ENCODE measurements at regions not wholly inside any gene's neighbourhood (a gene's known extent, or its start where the extent isn't known, plus 50 kb on each side); places are given as distances from the start of the nearest gene placed in this dataset.

DNA sequence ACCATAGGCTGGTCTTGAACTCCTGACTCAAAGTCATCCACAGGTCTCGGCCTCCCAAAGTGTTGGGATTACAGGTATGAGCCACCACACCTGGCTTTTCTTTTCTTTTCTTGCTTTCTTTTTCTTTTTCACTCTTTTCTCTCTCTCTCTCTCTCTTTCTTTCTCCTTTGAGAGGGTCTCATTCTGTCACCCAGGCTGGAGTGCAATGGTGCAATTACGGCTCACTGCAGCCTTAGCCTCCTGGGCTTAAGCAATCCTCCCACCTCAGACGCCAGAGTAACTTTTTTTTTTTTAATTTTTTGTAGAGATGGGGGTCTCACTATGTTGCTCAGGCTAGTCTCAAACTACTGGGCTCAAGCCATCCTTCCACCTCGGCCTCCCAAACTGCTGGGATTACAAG, 133.1 kb upstream of the UBE2E1 start:
- H3K4me1 ChIP-seq (ENCODE audit: control insufficient read depth, low read depth, low read length), result peaks cover 3% of the 10 kb centered on the region
- no peak overlapping the region for H3K56ac ChIP-seq (ENCODE audit: low read length)
- H3K4me2 ChIP-seq (ENCODE audit: low read length), result no peak overlapping the region
- H3K4ac ChIP-seq (ENCODE audit: low read depth, low read length), result no peak overlapping the region
- H3K23ac ChIP-seq (ENCODE audit: low read length), result no peak overlapping the region
- H2BK15ac ChIP-seq (replicated peaks; ENCODE audit: low read depth), result no peak overlapping the region
- H3K27ac ChIP-seq (ENCODE audit: low read depth, low read length), result no peak overlapping the region
- H3K18ac ChIP-seq (ENCODE audit: low read length), result no peak overlapping the region
- no peaks in the 10 kb centered on the region for H3K79me1 ChIP-seq (ENCODE audit: low read length)
- H4K8ac ChIP-seq (ENCODE audit: low read depth, low read length), result no peak overlapping the region
- no peaks in the 10 kb centered on the region for H3K36me3 ChIP-seq (ENCODE audit: control insufficient read depth, insufficient read depth, low read length)
- H3K79me2 ChIP-seq (ENCODE audit: control insufficient read depth, insufficient read depth, low read length), result no peaks in the 10 kb centered on the region
- no peaks in the 10 kb centered on the region for H3K27me3 ChIP-seq (ENCODE audit: insufficient read depth, low read length, poor library complexity)
- no peak for DNase-seq
- no peak overlapping the region for H2BK120ac ChIP-seq (ENCODE audit: low read depth, low read length)
- no peak overlapping the region for H2BK5ac ChIP-seq (ENCODE audit: low read length)
- WGBS (ENCODE audit: extremely low coverage, insufficient coverage, low lambda C conversion rate), result no CpG with 5 or more reads among the region's 4 CpGs
- no peak overlapping the region for H2AK5ac ChIP-seq (ENCODE audit: low read length)
- no peak overlapping the region for H3K9ac ChIP-seq (ENCODE audit: low read length)
- H3K4me3 ChIP-seq (ENCODE audit: low read length), result no peak overlapping the region
- H4K5ac ChIP-seq (ENCODE audit: low read length), result no peak overlapping the region

- no CpG with 5 or more reads among the region's 3 CpGs for WGBS (ENCODE audit: extremely low coverage, insufficient coverage, low lambda C conversion rate)
Measured at GRCh38 chr3:23675010-23675409, 130.7 kb upstream of the UBE2E1 start.

DNA sequence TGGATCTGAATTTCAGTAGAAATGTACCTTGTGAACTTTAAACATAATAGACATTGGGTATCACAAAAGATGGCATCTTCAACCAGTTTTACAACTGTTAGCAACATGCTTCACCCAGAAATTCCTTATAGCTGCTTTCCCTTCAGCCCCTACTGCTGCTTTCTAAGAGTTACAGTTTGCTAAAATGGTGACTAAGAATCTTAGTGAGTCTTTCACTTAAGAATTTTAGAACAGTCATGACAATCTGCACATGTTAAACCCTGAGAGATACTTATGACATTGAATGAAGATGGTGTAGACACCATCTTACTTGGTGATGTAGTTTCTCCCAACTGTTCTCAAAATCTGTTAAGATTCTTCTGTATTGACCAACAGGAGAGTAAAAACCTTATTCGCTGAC, 129.7 kb upstream of the UBE2E1 start:
- H3K4me2 ChIP-seq (ENCODE audit: low read length), result no peak overlapping the region
- no peaks in the 10 kb centered on the region for H3K36me3 ChIP-seq (ENCODE audit: control insufficient read depth, insufficient read depth, low read length)
- H4K5ac ChIP-seq (ENCODE audit: low read length), result no peak overlapping the region
- no CpG with 5 or more reads among the region's 1 CpG for WGBS (ENCODE audit: extremely low coverage, insufficient coverage, low lambda C conversion rate)
- no peak overlapping the region for H3K4ac ChIP-seq (ENCODE audit: low read depth, low read length)
- H4K8ac ChIP-seq (ENCODE audit: low read depth, low read length), result no peak overlapping the region
- H3K18ac ChIP-seq (ENCODE audit: low read length), result no peak overlapping the region
- no peaks in the 10 kb centered on the region for H3K79me2 ChIP-seq (ENCODE audit: control insufficient read depth, insufficient read depth, low read length)
- no peak overlapping the region for H3K27ac ChIP-seq (ENCODE audit: low read depth, low read length)
- no peak for DNase-seq
- H3K23ac ChIP-seq (ENCODE audit: low read length), result no peak overlapping the region
- H3K79me1 ChIP-seq (ENCODE audit: low read length), result no peaks in the 10 kb centered on the region
- no peak overlapping the region for H2BK5ac ChIP-seq (ENCODE audit: low read length)
- H3K4me1 ChIP-seq (ENCODE audit: control insufficient read depth, low read depth, low read length), result no peaks in the 10 kb centered on the region
- no peak overlapping the region for H3K9ac ChIP-seq (ENCODE audit: low read length)
- no peak overlapping the region for H3K56ac ChIP-seq (ENCODE audit: low read length)
- no peak overlapping the region for H2BK120ac ChIP-seq (ENCODE audit: low read depth, low read length)
- no peak overlapping the region for H2AK5ac ChIP-seq (ENCODE audit: low read length)
- H2BK15ac ChIP-seq (replicated peaks; ENCODE audit: low read depth), result no peak overlapping the region
- no peaks in the 10 kb centered on the region for H3K27me3 ChIP-seq (ENCODE audit: insufficient read depth, low read length, poor library complexity)
- H3K4me3 ChIP-seq (ENCODE audit: low read length), result no peak overlapping the region

More at GRCh38 chr3:23675010-23675409, 130.7 kb upstream of the UBE2E1 start:
- H3K23ac ChIP-seq (ENCODE audit: low read length), result no peak overlapping the region
- H3K4me1 ChIP-seq (ENCODE audit: control insufficient read depth, low read depth, low read length), result no peaks in the 10 kb centered on the region
- H3K56ac ChIP-seq (ENCODE audit: low read length), result no peak overlapping the region
- no peak overlapping the region for H2BK120ac ChIP-seq (ENCODE audit: low read depth, low read length)
- no peak for DNase-seq
- no peak overlapping the region for H3K4me2 ChIP-seq (ENCODE audit: low read length)
- H3K18ac ChIP-seq (ENCODE audit: low read length), result no peak overlapping the region
- no peak overlapping the region for H3K27ac ChIP-seq (ENCODE audit: low read depth, low read length)
- H3K4ac ChIP-seq (ENCODE audit: low read depth, low read length), result no peak overlapping the region
- H3K9ac ChIP-seq (ENCODE audit: low read length), result no peak overlapping the region
- H4K5ac ChIP-seq (ENCODE audit: low read length), result no peak overlapping the region
- H3K4me3 ChIP-seq (ENCODE audit: low read length), result no peak overlapping the region
- no peaks in the 10 kb centered on the region for H3K36me3 ChIP-seq (ENCODE audit: control insufficient read depth, insufficient read depth, low read length)
- H4K8ac ChIP-seq (ENCODE audit: low read depth, low read length), result no peak overlapping the region
- H3K79me1 ChIP-seq (ENCODE audit: low read length), result no peaks in the 10 kb centered on the region
- no peaks in the 10 kb centered on the region for H3K27me3 ChIP-seq (ENCODE audit: insufficient read depth, low read length, poor library complexity)
- no peak overlapping the region for H2BK15ac ChIP-seq (replicated peaks; ENCODE audit: low read depth)
- no peak overlapping the region for H2BK5ac ChIP-seq (ENCODE audit: low read length)
- no peak overlapping the region for H2AK5ac ChIP-seq (ENCODE audit: low read length)
- H3K79me2 ChIP-seq (ENCODE audit: control insufficient read depth, insufficient read depth, low read length), result no peaks in the 10 kb centered on the region

DNA sequence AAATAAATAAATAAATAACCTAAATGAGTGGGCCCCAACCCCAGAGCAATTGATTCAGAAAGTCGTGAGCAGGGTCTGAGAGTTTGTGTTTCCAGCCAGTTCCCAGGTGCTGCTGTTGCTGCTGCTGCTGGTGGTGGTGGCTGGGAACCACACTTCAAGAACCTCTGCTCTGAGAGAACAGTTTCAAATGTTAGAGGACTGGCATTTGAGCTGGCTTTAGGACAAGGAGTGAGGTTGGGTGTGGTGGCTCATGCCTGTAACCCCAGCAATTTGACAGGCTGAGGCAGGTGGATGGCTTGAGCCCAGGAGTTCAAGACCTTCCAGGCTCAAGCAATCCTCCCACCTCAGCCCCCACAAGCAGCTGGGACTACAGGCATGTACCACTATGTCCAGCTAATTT, 123.1 kb upstream of the UBE2E1 start:
- no peak overlapping the region for H2AK5ac ChIP-seq (ENCODE audit: low read length)
- H2BK120ac ChIP-seq (ENCODE audit: low read depth, low read length), result no peak overlapping the region
- no CpG with 5 or more reads among the region's 1 CpG for WGBS (ENCODE audit: extremely low coverage, insufficient coverage, low lambda C conversion rate)
- H3K36me3 ChIP-seq (ENCODE audit: control insufficient read depth, insufficient read depth, low read length), result no peaks in the 10 kb centered on the region
- H3K56ac ChIP-seq (ENCODE audit: low read length), result no peak overlapping the region
- H3K79me2 ChIP-seq (ENCODE audit: control insufficient read depth, insufficient read depth, low read length), result no peaks in the 10 kb centered on the region
- H4K8ac ChIP-seq (ENCODE audit: low read depth, low read length), result no peak overlapping the region
- no peak for DNase-seq
- H3K79me1 ChIP-seq (ENCODE audit: low read length), result no peaks in the 10 kb centered on the region
- no peak overlapping the region for H3K23ac ChIP-seq (ENCODE audit: low read length)
- H3K4me3 ChIP-seq (ENCODE audit: low read length), result no peak overlapping the region
- H2BK15ac ChIP-seq (replicated peaks; ENCODE audit: low read depth), result no peak overlapping the region
- H3K9ac ChIP-seq (ENCODE audit: low read length), result no peak overlapping the region
- H2BK5ac ChIP-seq (ENCODE audit: low read length), result no peak overlapping the region
- H3K27me3 ChIP-seq (ENCODE audit: insufficient read depth, low read length, poor library complexity), result no peaks in the 10 kb centered on the region
- H3K27ac ChIP-seq (ENCODE audit: low read depth, low read length), result no peak overlapping the region
- H3K4me2 ChIP-seq (ENCODE audit: low read length), result no peak overlapping the region
- no peak overlapping the region for H3K4ac ChIP-seq (ENCODE audit: low read depth, low read length)
- no peak overlapping the region for H3K18ac ChIP-seq (ENCODE audit: low read length)
- peaks cover 4% of the 10 kb centered on the region for H3K4me1 ChIP-seq (ENCODE audit: control insufficient read depth, low read depth, low read length)
- H4K5ac ChIP-seq (ENCODE audit: low read length), result no peak overlapping the region

DNA sequence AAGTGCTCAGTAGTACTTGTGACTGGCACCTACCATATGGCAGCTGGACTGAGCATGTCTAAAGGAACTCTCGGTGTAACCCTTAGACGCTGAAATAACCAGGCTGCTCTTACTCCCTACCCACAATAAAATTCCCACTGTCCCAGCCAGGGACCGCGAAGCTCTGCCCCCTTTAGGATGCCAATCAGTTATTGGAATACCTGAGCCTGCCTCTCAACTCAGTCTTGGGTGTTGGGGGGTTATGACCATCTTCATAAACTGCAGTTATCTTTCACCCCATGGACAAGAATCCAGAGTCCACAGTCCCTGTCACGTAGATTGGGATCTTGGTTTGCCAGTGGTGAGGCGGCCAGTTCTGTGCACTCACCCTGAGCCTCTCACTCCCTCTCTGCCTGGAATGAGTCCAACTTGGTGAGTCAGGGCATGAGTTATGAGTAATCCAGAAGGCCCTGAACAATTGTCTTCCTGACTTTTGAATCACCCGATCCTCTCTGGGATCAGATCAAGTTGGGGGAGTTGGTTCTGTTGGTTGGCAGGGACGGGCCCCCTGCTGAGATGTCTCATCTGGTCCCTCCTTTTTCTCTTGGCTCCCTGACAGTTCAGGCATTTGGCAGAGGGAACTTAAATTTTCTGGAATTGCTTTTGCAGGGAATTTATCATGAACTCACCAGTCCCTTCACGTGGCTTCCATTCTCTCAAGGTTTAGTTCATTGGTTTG, 120.1 kb upstream of the UBE2E1 start:
- Histone ChIP-seq H2BK5ac (ENCODE audit: low read length) (no peak overlapping the region), H3K4me1 (ENCODE audit: control insufficient read depth, low read depth, low read length) (peaks cover 4% of the 10 kb centered on the region), H4K5ac (ENCODE audit: low read length) (no peak overlapping the region), H3K56ac (ENCODE audit: low read length) (no peak overlapping the region), H3K4me2 (ENCODE audit: low read length) (no peak overlapping the region), H3K79me1 (ENCODE audit: low read length) (no peaks in the 10 kb centered on the region), H3K4ac (ENCODE audit: low read depth, low read length) (no peak overlapping the region), H2BK15ac (replicated peaks; ENCODE audit: low read depth) (no peak overlapping the region), H3K4me3 (ENCODE audit: low read length) (no peak overlapping the region), H2AK5ac (ENCODE audit: low read length) (no peak overlapping the region), H3K9ac (ENCODE audit: low read length) (no peak overlapping the region), H3K79me2 (ENCODE audit: control insufficient read depth, insufficient read depth, low read length) (no peaks in the 10 kb centered on the region), H3K36me3 (ENCODE audit: control insufficient read depth, insufficient read depth, low read length) (no peaks in the 10 kb centered on the region), H3K23ac (ENCODE audit: low read length) (no peak overlapping the region), H3K27ac (ENCODE audit: low read depth, low read length) (no peak overlapping the region), H4K8ac (ENCODE audit: low read depth, low read length) (no peak overlapping the region), H3K18ac (ENCODE audit: low read length) (no peak overlapping the region), H2BK120ac (ENCODE audit: low read depth, low read length) (no peak overlapping the region), H3K27me3 (ENCODE audit: insufficient read depth, low read length, poor library complexity) (no peaks in the 10 kb centered on the region)
- no CpG with 5 or more reads among the region's 9 CpGs for WGBS (ENCODE audit: extremely low coverage, insufficient coverage, low lambda C conversion rate)
- DNase-seq, result no peak

DNA sequence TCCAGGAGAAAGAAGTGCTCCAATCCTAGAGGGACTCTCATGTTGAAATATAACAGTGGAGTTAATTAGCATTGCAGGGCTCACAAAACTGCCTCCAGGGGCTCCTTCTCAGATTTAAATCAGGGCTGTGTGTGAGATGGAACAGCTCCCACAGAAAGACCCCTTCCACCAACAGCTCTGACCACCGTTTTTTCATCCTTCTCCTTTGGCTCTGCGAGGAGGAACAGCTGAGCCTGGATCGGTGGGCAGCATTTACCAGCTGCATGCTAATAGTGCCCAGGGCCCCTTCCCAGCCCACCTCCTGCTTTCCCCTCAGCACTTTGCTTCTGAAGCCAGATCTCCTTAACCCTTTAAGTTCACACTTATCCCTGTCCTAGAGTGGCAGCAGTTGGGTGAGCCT, 119.2 kb upstream of the UBE2E1 start:
- H3K4me2 ChIP-seq (ENCODE audit: low read length), result no peak overlapping the region
- no peaks in the 10 kb centered on the region for H3K79me1 ChIP-seq (ENCODE audit: low read length)
- no CpG with 5 or more reads among the region's 3 CpGs for WGBS (ENCODE audit: extremely low coverage, insufficient coverage, low lambda C conversion rate)
- H3K4ac ChIP-seq (ENCODE audit: low read depth, low read length), result no peak overlapping the region
- no peak overlapping the region for H4K8ac ChIP-seq (ENCODE audit: low read depth, low read length)
- H4K5ac ChIP-seq (ENCODE audit: low read length), result no peak overlapping the region
- no peak overlapping the region for H2BK15ac ChIP-seq (replicated peaks; ENCODE audit: low read depth)
- no peak overlapping the region for H2BK5ac ChIP-seq (ENCODE audit: low read length)
- no peak overlapping the region for H2BK120ac ChIP-seq (ENCODE audit: low read depth, low read length)
- no peak overlapping the region for H3K18ac ChIP-seq (ENCODE audit: low read length)
- DNase-seq, result no peak
- H3K36me3 ChIP-seq (ENCODE audit: control insufficient read depth, insufficient read depth, low read length), result no peaks in the 10 kb centered on the region
- H3K27me3 ChIP-seq (ENCODE audit: insufficient read depth, low read length, poor library complexity), result no peaks in the 10 kb centered on the region
- H3K56ac ChIP-seq (ENCODE audit: low read length), result no peak overlapping the region
- H3K4me3 ChIP-seq (ENCODE audit: low read length), result no peak overlapping the region
- H3K27ac ChIP-seq (ENCODE audit: low read depth, low read length), result no peak overlapping the region
- H3K23ac ChIP-seq (ENCODE audit: low read length), result no peak overlapping the region
- H3K9ac ChIP-seq (ENCODE audit: low read length), result no peak overlapping the region
- no peak overlapping the region for H2AK5ac ChIP-seq (ENCODE audit: low read length)
- H3K4me1 ChIP-seq (ENCODE audit: control insufficient read depth, low read depth, low read length), result peaks cover 4% of the 10 kb centered on the region
- no peaks in the 10 kb centered on the region for H3K79me2 ChIP-seq (ENCODE audit: control insufficient read depth, insufficient read depth, low read length)

Data from mesendoderm (in vitro differentiated cells).